ENCODE measurements at regions not wholly inside any gene's neighbourhood (a gene's known extent, or its start where the extent isn't known, plus 50 kb on each side); places are given as distances from the start of the nearest gene placed in this dataset.

GRCh38 chr18:28689588-28689987 lies 512.7 kb upstream of the CDH2 start:
- TF ChIP-seq CTCF (IDR thresholded peaks at IDR 0.05) (no peak), SIN3A (IDR thresholded peaks at IDR 0.05; ENCODE audit: borderline replicate concordance, insufficient read depth, low read depth, low read length) (no peak), REST (IDR thresholded peaks at IDR 0.05; ENCODE audit: insufficient read depth in 1 of 2, low read depth in 2 of 2, low read length in 1 of 2) (no peak), POLR2AphosphoS5 (IDR thresholded peaks at IDR 0.05; ENCODE audit: low read depth, low read length) (no peak), TCF7L2 (IDR thresholded peaks at IDR 0.05; ENCODE audit: low read depth, low read length) (no peak)

Measured in Panc1 (cell line).